Heart right ventricle (tissue), 16 donors: ENCODE measurements at regions not wholly inside any gene's neighbourhood (a gene's known extent, or its start where the extent isn't known, plus 50 kb on each side); places are given as distances from the start of the nearest gene placed in this dataset.

Source experiments
- ATAC-seq, 8 donors: fragments of 200-7000 bp; cut with Tn5 transposase; one replicate each; pipeline ENCODE4 v1.9.1; 2020; ENCODE audit warnings: mild to moderate bottlenecking in 8 of 8, moderate library complexity in 8 of 8, moderate number of reproducible peaks in 1 of 8
- DNase-seq, 2 donors: peaks; one replicate each; pipeline ENCODE4 v3.0.0-alpha.2; 2020
- H3K27ac ChIP-seq, 10 donors: fragments of 200-600 bp; sonication (generic) in 2 of 10; one replicate each; pipeline versions ENCODE4 v1.5.0 to v1.8.0; 2020 to 2022; ENCODE audit warnings: mild to moderate bottlenecking in 3 of 10
- H3K27me3 ChIP-seq, 7 donors: fragments of 200-600 bp; one replicate each; pipeline ENCODE4 v1.8.0; 2021 to 2022; ENCODE audit warnings: mild to moderate bottlenecking in 2 of 7
- H3K36me3 ChIP-seq, 9 donors: fragments of 200-600 bp; sonication (generic) in 1 of 9; one replicate each; pipeline versions ENCODE4 v1.5.0 to v1.8.0; 2020 to 2022; ENCODE audit warnings: mild to moderate bottlenecking in 2 of 9
- H3K4me1 ChIP-seq, 9 donors: fragments of 200-600 bp; sonication (generic) in 1 of 9; one replicate each; pipeline versions ENCODE4 v1.5.0 to v1.8.0; 2020 to 2022; ENCODE audit warnings: mild to moderate bottlenecking in 4 of 9
- H3K4me3 ChIP-seq, 10 donors: fragments of 200-600 bp; sonication (generic) in 2 of 10; one replicate each; pipeline versions ENCODE4 v1.5.0 to v1.8.0; 2020 to 2022; ENCODE audit warnings: mild to moderate bottlenecking in 7 of 10, moderate library complexity in 2 of 10
- H3K9me3 ChIP-seq, 11 donors: fragments of 200-600 bp in 10 of 11; sonication (generic) in 2 of 11; one replicate each; pipeline versions ENCODE4 v1.5.0 to v1.8.0; 2013 to 2022; ENCODE audit warnings: mild to moderate bottlenecking in 2 of 11, control low read depth in 1 of 11, moderate library complexity in 1 of 11
- CTCF ChIP-seq, 9 donors: fragments of 200-600 bp; sonication (generic) in 2 of 9; IDR thresholded peaks; one replicate each; pipeline versions ENCODE4 v1.5.0 to v1.8.0; 2021 to 2022; ENCODE audit warnings: antibody characterized with exemption in 9 of 9, mild to moderate bottlenecking in 5 of 9, moderate library complexity in 1 of 9
- WGBS, 2 donors: extraction: QIAGEN DNeasy Blood & Tissue Kit; methylation state at CpG; one replicate each; pipeline ENCODE4 v1.1.7; 2013; ENCODE audit warnings: inconsistent platforms in 1 of 2; 5-methylcytosine and 5-hydroxymethylcytosine counted together
- intact Hi-C, 10 donors: fragments of 100-400 bp; cut with DNase I; formaldehyde crosslinking; loops; one replicate each; pipeline versions ENCODE4 v1.11.1 to v1.14.2; 2022
- donor health status: Arrhythmogenic right ventricular cardiomyopathy.
- donor health status: ischemic (EF 13 %, LVEDD 7.1; RV severe dilation, severe dysfunction).
- donor health status: healthy with polysubstance abuse.
- donor health status: DM: no; HTN: yes; CAD: no.
- donor health status: DM: no; HTN: no; CAD: no.
- donor health status: ischemic (EF 25% LVEDD 6.9; RV normal size, moderate dysfunction).
- donor health status: ischemic (EF 25% LVEDD 5.7; RV mildly dilated, moderate dysfunction).
- donor health status: healthy.
- donor health status: DM: yes; HTN: yes; CAD: no.
- donor health status: Ischemic cardiomyopathy.
- donor health status: ischemic (EF 35%, LVEDD 5.7; RV mildly dilated, moderate dysfunction).
- donor health status: nonischemic (EF 11% LVEDD 7.7; RV severe dilation, severe dysfunction).
- donor health status: DM: yes; HTN: yes; CAD: no.
- donor health status: PGD.
- donor health status: ischemic (EF 29% LVEDD 5.4; RV normal size, mild dysfunction).
- donor health status: nonischemic (EF 23%, LVEDD 6.1; RV moderate dilation, normal function).

DNA sequence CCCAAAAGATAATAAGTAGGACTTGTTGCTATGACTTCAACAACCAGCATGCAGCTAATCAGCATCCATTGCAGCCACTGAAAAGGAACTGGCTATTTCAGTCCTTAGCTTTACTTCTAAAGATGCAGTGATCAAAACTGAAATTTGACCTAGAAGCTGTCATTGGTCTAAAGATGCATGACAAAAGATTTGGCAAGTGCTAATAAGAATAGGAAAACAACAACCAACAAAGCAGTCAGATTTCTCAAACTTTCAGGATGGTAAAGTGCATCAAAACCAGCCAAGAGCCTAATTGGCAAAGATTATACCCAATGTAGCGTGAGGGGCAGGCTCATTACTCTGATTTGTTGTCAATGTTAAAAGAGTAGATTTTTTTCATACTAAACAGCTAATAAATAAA, 77.1 kb upstream of the WDR17 start:
- Histone ChIP-seq H3K4me3 (no peak overlapping the region), H3K27ac (no peak overlapping the region), H3K27me3 (no peaks in the 10 kb centered on the region), H3K9me3 (peaks cover 0 to 6% (median 0%) of the 10 kb centered on the region in 11 donors), H3K36me3 (no peaks in the 10 kb centered on the region), H3K4me1 (no peaks in the 10 kb centered on the region)
- ATAC-seq (no peak), DNase-seq (no peak)
- intact Hi-C loops = no loop called here
- TF ChIP-seq CTCF (IDR thresholded peaks at IDR 0.05) = no peak
- 77 to 82% methylated on average over 1 of the region's 1 CpG for WGBS, 2 donors

- ATAC-seq (no peak), DNase-seq (no peak)
- intact Hi-C loops = no loop called here
- TF ChIP-seq CTCF (IDR thresholded peaks at IDR 0.05) = no peak
- Histone ChIP-seq H3K4me1 (peaks cover 0 to 5% (median 3%) of the 10 kb centered on the region in 9 donors), H3K9me3 (no peaks in the 10 kb centered on the region), H3K27ac (no peak overlapping the region), H3K27me3 (peaks cover 0 to 42% (median 21%) of the 10 kb centered on the region in 7 donors), H3K4me3 (no peak overlapping the region), H3K36me3 (no peaks in the 10 kb centered on the region)
Measured at GRCh38 chr4:175996206-175996605, 69.4 kb upstream of the WDR17 start.

DNA sequence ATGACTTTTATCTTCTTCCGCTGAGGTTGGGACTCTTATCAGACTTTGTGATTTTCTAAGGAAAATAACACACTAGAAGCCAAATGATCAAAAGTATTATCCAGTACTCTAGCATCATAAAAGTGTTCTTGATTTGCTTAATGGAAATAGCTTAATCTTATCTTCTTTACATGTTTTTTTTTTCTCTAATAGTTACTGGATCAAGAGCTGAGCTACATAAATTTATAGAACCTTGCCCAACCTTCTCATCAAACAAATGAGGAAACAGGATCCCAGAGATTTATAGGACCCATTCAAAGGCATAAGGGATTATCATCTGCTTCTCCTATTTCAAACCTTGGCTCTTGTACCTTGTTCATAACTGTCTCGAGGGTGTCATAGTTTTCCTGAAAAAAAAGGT, 68.3 kb upstream of the WDR17 start:
- H3K27me3 ChIP-seq = peaks cover 0 to 52% (median 32%) of the 10 kb centered on the region in 7 donors
- intact Hi-C loops = no loop called here
- ATAC-seq = no peak
- H3K4me3 ChIP-seq = no peak overlapping the region
- no peak for TF ChIP-seq CTCF (IDR thresholded peaks at IDR 0.05)
- peaks cover 0 to 16% (median 12%) of the 10 kb centered on the region in 9 donors for H3K4me1 ChIP-seq
- H3K36me3 ChIP-seq = no peaks in the 10 kb centered on the region
- no peak overlapping the region for H3K27ac ChIP-seq
- 67 to 73% methylated on average over 2 of the region's 2 CpGs for WGBS, 2 donors
- no peaks in the 10 kb centered on the region for H3K9me3 ChIP-seq
- no peak for DNase-seq

DNA sequence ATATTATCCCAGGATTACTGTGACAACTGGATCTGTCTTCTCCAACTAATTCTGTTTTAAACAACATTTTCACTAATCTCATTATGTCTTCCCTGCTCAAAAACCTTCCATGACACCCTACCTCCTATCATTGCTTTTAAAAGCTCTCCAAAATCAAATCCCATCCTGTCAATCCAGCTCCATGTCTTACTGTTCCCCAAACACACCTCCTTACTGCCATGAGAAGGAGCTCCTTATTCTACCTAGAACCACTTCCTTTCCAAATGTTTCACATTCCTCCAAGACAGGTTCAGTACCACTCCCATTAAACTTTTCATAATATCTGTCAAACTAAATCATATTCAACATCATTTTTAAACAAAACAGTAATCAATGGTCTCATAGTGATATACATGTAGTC, 66.9 kb upstream of the WDR17 start:
- H3K4me3 ChIP-seq = no peak overlapping the region
- TF ChIP-seq CTCF (IDR thresholded peaks at IDR 0.05) = no peak
- no peaks in the 10 kb centered on the region for H3K36me3 ChIP-seq
- DNase-seq (no peak), ATAC-seq (no peak)
- peaks cover 0 to 65% (median 43%) of the 10 kb centered on the region in 7 donors for H3K27me3 ChIP-seq
- no peak overlapping the region for H3K27ac ChIP-seq
- intact Hi-C loops = no loop called here
- H3K9me3 ChIP-seq = no peaks in the 10 kb centered on the region
- peaks cover 0 to 17% (median 12%) of the 10 kb centered on the region in 9 donors for H3K4me1 ChIP-seq

GRCh38 chr4:175999944-176000343, 65.7 kb upstream of the WDR17 start:
- intact Hi-C loops = no loop called here
- Histone ChIP-seq H3K27me3 (peaks cover 0 to 65% (median 43%) of the 10 kb centered on the region in 7 donors), H3K4me3 (no peak overlapping the region), H3K27ac (no peak overlapping the region), H3K36me3 (no peaks in the 10 kb centered on the region), H3K9me3 (no peaks in the 10 kb centered on the region), H3K4me1 (peaks cover 0 to 17% (median 12%) of the 10 kb centered on the region in 9 donors)
- no peak for DNase-seq
- 85 to 88% methylated on average over 2 of the region's 2 CpGs for WGBS, 2 donors
- no peak for ATAC-seq
- no peak for TF ChIP-seq CTCF (IDR thresholded peaks at IDR 0.05)
